CD14-positive monocyte (primary cell): ENCODE measurements at regions not wholly inside any gene's neighbourhood (a gene's known extent, or its start where the extent isn't known, plus 50 kb on each side); places are given as distances from the start of the nearest gene placed in this dataset.

Source experiments
- DNase-seq, 3 donors: peaks; one replicate each; pipeline ENCODE4 v3.0.0-alpha.2; 2011 to 2022
- H2AFZ ChIP-seq: 2 replicates; pipeline ENCODE4 v1.6.0; 2012; ENCODE audit warnings: mild to moderate bottlenecking, low read depth, low read length, inconsistent platforms; ENCODE audit not compliant: insufficient read depth, poor library complexity, severe bottlenecking
- H3K27ac ChIP-seq, 2 donors: 1 replicate in 1 of 2; 2 replicates in 1 of 2; pipeline ENCODE4 v1.5.1; 2012 to 2013; ENCODE audit warnings: low read length in 2 of 2, control low read depth in 1 of 2, inconsistent platforms in 1 of 2, low read depth in 1 of 2, mild to moderate bottlenecking in 1 of 2
- H3K27me3 ChIP-seq, 2 donors: one replicate each; pipeline versions ENCODE4 v1.6.0 to v1.6.1; 2011 to 2013; ENCODE audit warnings: low read length in 2 of 2; ENCODE audit not compliant: control insufficient read depth in 2 of 2, insufficient read depth in 2 of 2
- H3K36me3 ChIP-seq, 2 donors: replicated peaks in 1 of 2; 1 replicate in 1 of 2; 2 replicates in 1 of 2; pipeline versions ENCODE4 v1.5.1 to v1.6.1; 2012 to 2013; ENCODE audit warnings: low read length in 2 of 2, control low read depth in 1 of 2, inconsistent platforms in 1 of 2, mild to moderate bottlenecking in 1 of 2; ENCODE audit not compliant: insufficient read depth in 2 of 2, control insufficient read depth in 1 of 2
- H3K4me1 ChIP-seq, 2 donors: 1 replicate in 1 of 2; 2 replicates in 1 of 2; pipeline versions ENCODE4 v1.5.1 to v1.6.1; 2012 to 2013; ENCODE audit warnings: low read length in 2 of 2, control low read depth in 1 of 2, inconsistent platforms in 1 of 2, mild to moderate bottlenecking in 1 of 2, moderate library complexity in 1 of 2; ENCODE audit not compliant: insufficient read depth in 2 of 2, control insufficient read depth in 1 of 2
- H3K4me2 ChIP-seq: replicated peaks from 2 replicates; pipeline ENCODE3; 2012; ENCODE audit warnings: low read length, moderate library complexity, mild to moderate bottlenecking; ENCODE audit not compliant: poor library complexity, severe bottlenecking; ENCODE audit errors: extremely low read depth
- H3K4me3 ChIP-seq, 3 experiments: fragments of 200-600 bp in 1 of 3; sonication (generic) in 1 of 3; replicated peaks in 1 of 3; 1 replicate in 2 of 3; 2 replicates in 1 of 3; pipeline ENCODE4 v1.5.1; 2011 to 2013; ENCODE audit warnings: low read length in 3 of 3, mild to moderate bottlenecking in 3 of 3, control low read depth in 2 of 3, low read depth in 2 of 3, inconsistent platforms in 1 of 3, moderate library complexity in 1 of 3
- H3K79me2 ChIP-seq: 2 replicates; pipeline ENCODE4 v1.6.0; 2012; ENCODE audit warnings: mild to moderate bottlenecking, control low read depth, inconsistent platforms, low read length, moderate library complexity; ENCODE audit not compliant: insufficient read depth
- H3K9ac ChIP-seq: 2 replicates; pipeline ENCODE4 v1.6.0; 2017; ENCODE audit warnings: low read length, mild to moderate bottlenecking; ENCODE audit not compliant: insufficient read depth, poor library complexity, severe bottlenecking
- H3K9me3 ChIP-seq, 2 donors: replicated peaks in 1 of 2; 1 replicate in 1 of 2; 2 replicates in 1 of 2; pipeline versions ENCODE4 v1.5.1 to v1.6.1; 2012 to 2013; ENCODE audit warnings: low read length in 2 of 2, control low read depth in 1 of 2; ENCODE audit not compliant: control insufficient read depth in 1 of 2, insufficient read depth in 1 of 2
- H4K20me1 ChIP-seq: 2 replicates; pipeline ENCODE4 v1.6.0; 2012; ENCODE audit warnings: mild to moderate bottlenecking, low read length, control low read depth, moderate library complexity; ENCODE audit not compliant: insufficient read depth
- H3K27ac Mint-ChIP-seq, 7 donors: one replicate each; pipeline ENCODE4 v1.8.0; 2020; ENCODE audit warnings: mild to moderate bottlenecking in 7 of 7, mixed read lengths in 7 of 7, moderate library complexity in 6 of 7, inconsistent platforms in 2 of 7
- H3K27me3 Mint-ChIP-seq, 3 donors: one replicate each; pipeline ENCODE4 v1.8.0; 2021 to 2022; ENCODE audit warnings: low read depth in 3 of 3, mild to moderate bottlenecking in 3 of 3, mixed read lengths in 3 of 3, moderate library complexity in 3 of 3, inconsistent platforms in 1 of 3
- H3K36me3 Mint-ChIP-seq, 2 donors: one replicate each; pipeline ENCODE4 v1.8.0; 2020; ENCODE audit warnings: mixed read lengths in 2 of 2, inconsistent platforms in 1 of 2, mild to moderate bottlenecking in 1 of 2
- H3K4me1 Mint-ChIP-seq: one replicate; pipeline ENCODE4 v1.8.0; 2020; ENCODE audit warnings: mild to moderate bottlenecking, mixed read lengths
- H3K4me3 Mint-ChIP-seq, 2 donors: one replicate each; pipeline ENCODE4 v1.8.0; 2020; ENCODE audit warnings: mild to moderate bottlenecking in 2 of 2, mixed read lengths in 2 of 2, moderate library complexity in 1 of 2
- H3K9me3 Mint-ChIP-seq, 7 donors: one replicate each; pipeline ENCODE4 v1.8.0; 2020 to 2022; ENCODE audit warnings: mixed read lengths in 7 of 7, mild to moderate bottlenecking in 6 of 7, moderate library complexity in 6 of 7, inconsistent platforms in 2 of 7
- WGBS: methylation state at CpG from one replicate; pipeline ENCODE4 v1.1.5; 2013; ENCODE audit warnings: missing lambda C conversion rate; ENCODE audit not compliant: insufficient coverage; 5-methylcytosine and 5-hydroxymethylcytosine counted together
- intact Hi-C, 2 donors: fragments of 100-400 bp; cut with micrococcal nuclease; formaldehyde crosslinking; loops; one replicate each; pipeline versions ENCODE4 v1.15.0 to v1.15.1; 2023
- TF ChIP-seq, protein P1 (sequence below): fragments of 200-600 bp; IDR thresholded peaks from one replicate; pipeline ENCODE4 v1.8.0; 2022; ENCODE audit warnings: antibody characterized with exemption, mild to moderate bottlenecking

DNA sequence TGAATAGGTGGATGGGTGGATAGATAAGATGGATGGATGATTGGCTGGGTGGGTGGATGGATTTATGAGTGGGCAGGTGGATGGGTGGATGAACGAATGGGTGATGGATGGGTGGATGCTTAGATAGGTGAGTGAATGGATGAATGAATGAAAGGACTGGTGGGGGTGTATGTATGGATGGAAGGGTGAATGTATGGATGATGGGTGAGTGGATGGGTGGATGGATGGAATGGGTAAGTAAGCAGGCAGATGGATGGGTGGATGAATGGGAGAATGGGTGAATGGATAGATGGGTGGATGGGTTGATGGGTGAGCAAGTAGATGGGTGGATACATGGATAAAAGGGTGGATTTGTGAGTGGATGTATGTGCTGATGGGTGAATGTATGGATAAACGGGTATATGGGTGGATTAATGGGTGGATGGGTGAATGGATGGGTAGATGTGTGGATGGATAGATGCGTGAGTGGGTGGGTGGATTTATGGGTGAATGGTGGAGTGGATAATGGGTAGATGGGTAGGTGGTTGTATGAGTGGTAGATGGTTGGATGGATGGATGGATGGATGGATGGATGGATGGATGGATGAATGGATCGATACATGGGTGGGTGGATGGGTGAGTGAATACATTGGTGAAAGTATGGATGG lies 682.6 kb downstream of the HS3ST4 start:
- TF ChIP-seq, protein P1, sequence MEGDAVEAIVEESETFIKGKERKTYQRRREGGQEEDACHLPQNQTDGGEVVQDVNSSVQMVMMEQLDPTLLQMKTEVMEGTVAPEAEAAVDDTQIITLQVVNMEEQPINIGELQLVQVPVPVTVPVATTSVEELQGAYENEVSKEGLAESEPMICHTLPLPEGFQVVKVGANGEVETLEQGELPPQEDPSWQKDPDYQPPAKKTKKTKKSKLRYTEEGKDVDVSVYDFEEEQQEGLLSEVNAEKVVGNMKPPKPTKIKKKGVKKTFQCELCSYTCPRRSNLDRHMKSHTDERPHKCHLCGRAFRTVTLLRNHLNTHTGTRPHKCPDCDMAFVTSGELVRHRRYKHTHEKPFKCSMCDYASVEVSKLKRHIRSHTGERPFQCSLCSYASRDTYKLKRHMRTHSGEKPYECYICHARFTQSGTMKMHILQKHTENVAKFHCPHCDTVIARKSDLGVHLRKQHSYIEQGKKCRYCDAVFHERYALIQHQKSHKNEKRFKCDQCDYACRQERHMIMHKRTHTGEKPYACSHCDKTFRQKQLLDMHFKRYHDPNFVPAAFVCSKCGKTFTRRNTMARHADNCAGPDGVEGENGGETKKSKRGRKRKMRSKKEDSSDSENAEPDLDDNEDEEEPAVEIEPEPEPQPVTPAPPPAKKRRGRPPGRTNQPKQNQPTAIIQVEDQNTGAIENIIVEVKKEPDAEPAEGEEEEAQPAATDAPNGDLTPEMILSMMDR: no peak
- intact Hi-C loops: no loop called here

DNA sequence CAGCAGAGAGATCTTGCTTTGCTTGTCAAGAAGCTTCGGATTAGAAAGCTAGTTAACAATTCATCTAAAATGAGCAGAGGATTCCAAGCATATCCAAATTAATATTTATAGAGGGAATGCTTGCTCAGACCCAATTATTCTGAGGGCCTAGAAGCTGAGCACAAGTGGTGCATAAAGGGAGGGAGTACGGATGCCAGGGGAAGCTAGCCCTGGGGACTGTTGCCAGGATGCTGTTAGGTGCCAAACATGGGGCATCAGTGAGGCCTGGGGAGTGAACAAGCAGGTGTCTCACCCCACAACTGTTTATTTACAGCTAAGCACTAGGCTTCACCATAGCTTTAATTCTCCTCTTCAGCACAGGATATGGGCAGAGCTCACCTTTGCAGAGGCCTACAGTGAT lies 684.1 kb upstream of the C16orf82 start:
- Histone ChIP-seq H3K79me2 (no peaks in the 10 kb centered on the region), H3K27ac (no peak overlapping the region), H4K20me1 (no peaks in the 10 kb centered on the region), H3K4me3 (no peak overlapping the region), H3K36me3 (no peaks in the 10 kb centered on the region), H3K9ac (no peak overlapping the region), H3K27me3 (no peaks in the 10 kb centered on the region), H2AFZ (no peak overlapping the region), H3K4me2 (no peak overlapping the region), H3K4me1 (no peaks in the 10 kb centered on the region), H3K9me3 (no peaks in the 10 kb centered on the region)
- Mint-ChIP-seq H3K4me1 (no peaks in the 10 kb centered on the region), H3K4me3 (no peak overlapping the region), H3K27me3 (no peaks in the 10 kb centered on the region), H3K36me3 (no peaks in the 10 kb centered on the region), H3K27ac (no peak overlapping the region), H3K9me3 (peaks cover 0 to 4% (median 2%) of the 10 kb centered on the region in 7 donors)
- TF ChIP-seq, protein P1: no peak
- no peak for DNase-seq
- no CpG with 5 or more reads among the region's 2 CpGs for WGBS
- intact Hi-C loops: no loop called here

More for the DNA sequence above, 682.6 kb downstream of the HS3ST4 start:
- 86% methylated on average over 4 of the region's 4 CpGs for WGBS
- Mint-ChIP-seq H3K9me3 (peaks cover 2 to 12% (median 5%) of the 10 kb centered on the region in 7 donors), H3K27me3 (peaks cover 0 to 1% (median 0%) of the 10 kb centered on the region in 3 donors), H3K4me1 (no peaks in the 10 kb centered on the region), H3K27ac (no peak overlapping the region), H3K36me3 (no peaks in the 10 kb centered on the region), H3K4me3 (no peak overlapping the region)
- no peaks in the 10 kb centered on the region for H3K4me1 ChIP-seq
- peaks cover 4 to 19% of the 10 kb centered on the region in 2 donors for H3K9me3 ChIP-seq
- H3K9ac ChIP-seq: no peak overlapping the region
- no peak overlapping the region for H3K4me3 ChIP-seq
- H3K4me2 ChIP-seq: no peak overlapping the region
- no peak overlapping the region for H3K27ac ChIP-seq
- no peak overlapping the region for H2AFZ ChIP-seq
- no peaks in the 10 kb centered on the region for H3K27me3 ChIP-seq
- no peaks in the 10 kb centered on the region for H3K79me2 ChIP-seq
- no peaks in the 10 kb centered on the region for H4K20me1 ChIP-seq
- H3K36me3 ChIP-seq: no peaks in the 10 kb centered on the region
- no peak for DNase-seq
